ENCODE measurements at regions not wholly inside any gene's neighbourhood (a gene's known extent, or its start where the extent isn't known, plus 50 kb on each side); places are given as distances from the start of the nearest gene placed in this dataset.

- TF ChIP-seq POLR2A (IDR thresholded peaks at IDR 0.05) (no peak), CTCF (IDR thresholded peaks at IDR 0.05) (no peak)
Measured at GRCh38 chr2:104766683-104767082, 87.2 kb upstream of the POU3F3 start.
